GM18951 (cell line): ENCODE measurements at regions not wholly inside any gene's neighbourhood (a gene's known extent, or its start where the extent isn't known, plus 50 kb on each side); places are given as distances from the start of the nearest gene placed in this dataset.
"Not testable (repeated sequence)": the region's sequence is repeated elsewhere in the genome, so short reads cannot be mapped to it uniquely, and the experiment has no call there.

Experiments
- POLR2A ChIP-seq: IDR thresholded peaks from 4 replicates; pipeline ENCODE4 v1.6.1; 2011; ENCODE audit warnings: mild to moderate bottlenecking; ENCODE audit not compliant: insufficient read length, insufficient read depth; ENCODE audit errors: extremely low read depth
- in situ Hi-C: fragments of 300-500 bp; cut with MboI; formaldehyde crosslinking; loops from one replicate; pipeline ENCODE4 v1.12.0; 2022; ENCODE audit warnings: low sequenced_read_pairs, mixed read lengths, inconsistent platforms; ENCODE audit not compliant: unreplicated experiment

DNA sequence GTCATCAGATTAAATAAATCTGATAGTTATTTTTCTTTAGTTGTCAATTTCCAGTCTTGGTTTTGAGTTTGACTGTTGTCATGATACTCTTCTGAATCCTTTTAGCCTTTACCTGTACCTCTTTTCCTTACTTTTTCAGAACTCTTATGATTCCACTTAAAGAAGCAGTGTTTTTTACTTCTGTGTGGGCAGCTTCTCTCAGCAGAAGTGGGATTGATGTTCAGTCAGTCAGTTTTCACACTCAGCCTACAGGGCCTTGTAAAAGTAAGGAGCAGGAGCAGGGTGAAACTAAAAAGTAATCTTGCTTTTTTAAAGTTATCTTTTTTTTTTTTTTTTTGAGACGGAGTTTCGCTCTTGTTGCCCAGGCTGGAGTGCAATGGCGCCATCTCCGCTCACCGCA, 75.1 kb downstream of the HAUS1 start:
- TF ChIP-seq POLR2A: no peak
- in situ Hi-C loops: no loop called here

DNA sequence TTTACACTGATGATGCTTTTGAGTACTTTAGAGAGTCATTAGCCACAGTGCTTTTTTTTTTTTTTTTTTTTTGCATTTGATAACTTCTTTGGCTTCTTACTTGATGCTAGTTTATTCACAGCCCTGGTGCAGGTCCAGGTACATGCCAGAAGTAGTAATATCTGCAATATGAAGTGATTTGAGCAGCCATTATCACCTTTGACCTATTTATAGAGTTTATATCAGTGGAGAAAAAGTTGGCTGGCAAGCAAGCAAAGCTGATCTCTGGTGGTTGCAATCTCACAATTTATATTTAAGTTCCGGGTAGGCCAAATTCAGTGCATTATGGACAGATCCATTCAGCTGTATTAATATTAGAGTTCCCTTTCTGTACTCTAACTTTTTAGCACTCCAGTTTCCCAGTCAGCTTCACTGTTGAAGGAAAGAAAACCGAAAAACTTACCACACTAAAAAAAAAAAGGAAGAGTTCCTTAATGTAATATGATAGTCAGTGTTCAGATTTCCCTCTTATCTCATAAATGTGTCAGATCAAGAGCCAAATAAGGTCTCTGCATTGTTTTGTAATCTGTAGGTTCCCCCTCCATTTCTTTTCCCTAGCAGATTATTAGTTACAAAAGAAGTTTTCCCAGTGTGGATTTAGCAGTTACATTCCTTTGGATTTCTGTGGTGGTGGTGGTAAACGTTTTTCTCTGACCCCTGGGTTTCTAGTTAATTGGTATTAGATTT, 78.6 kb downstream of the HAUS1 start:
- no peak for TF ChIP-seq POLR2A
- in situ Hi-C loops: no loop called here

DNA sequence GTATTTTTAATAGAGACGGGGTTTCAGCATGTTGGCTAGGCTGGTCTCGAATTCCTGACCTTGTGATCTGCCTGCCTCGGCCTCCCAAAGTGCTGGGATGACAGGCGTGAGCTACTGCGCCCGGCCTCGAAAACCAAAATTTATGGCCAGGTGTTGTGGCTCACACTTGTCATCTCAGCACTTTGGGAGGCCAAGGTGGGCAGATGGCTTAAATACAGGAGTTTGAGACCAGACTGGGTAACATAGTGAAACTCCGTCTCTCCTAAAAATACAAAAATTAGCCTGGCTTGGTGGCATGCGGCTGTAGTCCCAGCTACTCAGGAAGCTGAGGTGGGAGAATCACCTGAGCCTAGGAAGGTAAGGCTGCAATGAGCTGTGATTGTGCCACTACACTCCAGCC, 80.1 kb downstream of the HAUS1 start:
- in situ Hi-C loops: not testable (repeated sequence)

DNA sequence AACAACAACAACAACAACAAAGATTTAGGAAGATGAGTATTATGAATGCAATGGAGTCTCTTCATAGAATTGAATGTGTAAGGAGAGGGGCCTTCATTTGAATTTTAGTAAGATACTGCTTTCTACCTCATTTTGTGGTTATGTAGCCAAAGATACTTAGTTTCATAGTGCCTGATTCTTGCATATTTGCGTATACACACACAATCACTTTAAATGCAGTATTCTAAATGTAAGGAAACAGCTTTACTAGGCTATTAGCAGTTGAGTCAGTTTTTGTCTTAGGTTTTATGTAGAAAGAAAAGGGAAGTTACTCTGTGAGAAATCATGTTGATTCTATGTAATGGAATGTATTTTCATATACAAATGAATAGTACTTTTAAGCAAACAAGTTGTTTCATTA, 80.5 kb downstream of the HAUS1 start:
- in situ Hi-C loops: no loop called here

DNA sequence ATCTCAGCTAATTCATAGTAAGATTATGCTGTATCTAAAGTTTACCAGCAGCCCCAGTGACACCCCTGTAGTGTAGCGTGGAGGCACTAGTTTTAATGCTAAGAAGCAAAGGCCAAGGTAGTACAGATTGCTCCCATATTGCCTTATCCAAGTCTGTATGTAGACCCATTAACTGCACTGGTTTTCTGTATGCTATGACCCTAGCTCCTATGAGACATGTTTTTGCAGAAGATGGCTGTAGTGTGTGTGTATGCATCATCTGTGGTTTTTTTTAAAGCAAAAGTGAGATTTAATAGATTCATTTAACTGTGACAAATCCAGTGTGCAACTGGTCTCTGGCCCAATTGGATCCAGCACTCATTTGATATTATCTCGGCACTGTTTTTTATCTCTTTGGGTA, 86.5 kb downstream of the HAUS1 start:
- no peak for TF ChIP-seq POLR2A
- in situ Hi-C loops: no loop called here

More for the DNA sequence above, 80.5 kb downstream of the HAUS1 start:
- TF ChIP-seq POLR2A: no peak

GRCh38 chr18:46196627-46197243, 92.5 kb downstream of the HAUS1 start:
- TF ChIP-seq POLR2A: no peak
- in situ Hi-C loops: no loop called here

DNA sequence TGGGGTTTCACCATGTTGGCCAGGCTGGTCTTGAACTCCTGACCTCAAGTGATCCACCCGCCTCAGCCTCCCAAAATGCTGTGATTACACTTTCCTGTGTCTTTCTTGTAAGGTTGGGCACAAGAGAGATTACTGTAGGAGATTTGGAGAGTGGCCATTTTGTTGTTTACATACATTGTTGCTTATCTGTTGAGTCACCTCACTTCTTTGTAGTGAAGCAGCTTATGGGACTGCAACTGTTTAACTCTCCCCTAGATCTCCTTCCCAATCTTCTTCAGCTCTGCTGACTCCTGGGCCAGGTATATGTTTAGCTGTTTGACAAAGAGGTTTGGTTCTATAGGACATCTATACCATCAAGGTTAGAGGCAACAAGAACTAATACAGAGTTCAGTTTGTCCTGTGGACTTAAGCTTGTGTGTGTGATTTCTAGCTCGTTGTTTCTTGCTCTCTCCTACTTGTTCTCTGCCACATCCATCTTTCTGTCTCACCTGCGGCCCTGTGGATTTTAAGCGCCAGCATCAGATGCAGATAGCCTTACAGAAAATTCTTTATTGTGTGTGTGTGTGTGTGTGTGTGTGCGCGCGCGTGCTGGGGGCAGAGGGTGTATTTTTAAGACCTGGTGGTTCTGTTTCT, 95.4 kb downstream of the HAUS1 start:
- no peak for TF ChIP-seq POLR2A
- in situ Hi-C loops: no loop called here

GRCh38 chr18:46200178-46201055, 96.2 kb downstream of the HAUS1 start:
- in situ Hi-C loops: not testable (repeated sequence)

- in situ Hi-C loops: no loop called here
- TF ChIP-seq POLR2A: no peak
These were observed 100.0 kb downstream of the HAUS1 start for GRCh38 chr18:46204143-46204542.

DNA sequence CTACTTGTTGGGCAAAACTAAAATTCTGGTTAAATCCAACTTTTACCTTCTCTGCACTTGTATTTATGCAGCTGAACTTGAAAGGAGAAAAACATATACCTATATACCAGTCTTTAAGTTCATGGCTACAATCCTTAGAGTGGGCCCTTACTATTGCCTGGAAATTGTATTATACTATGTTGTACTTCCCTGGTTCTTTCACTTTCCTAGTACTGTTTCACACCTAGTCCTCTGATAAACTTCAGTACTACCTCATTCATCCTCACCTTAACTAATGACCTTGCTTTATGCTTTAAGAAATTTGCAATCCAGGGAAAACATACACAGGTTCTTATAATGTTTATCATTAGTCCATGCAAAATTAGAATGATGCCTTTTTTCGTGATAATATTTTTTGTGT, 103.8 kb downstream of the HAUS1 start:
- in situ Hi-C loops: no loop called here
- TF ChIP-seq POLR2A: no peak

DNA sequence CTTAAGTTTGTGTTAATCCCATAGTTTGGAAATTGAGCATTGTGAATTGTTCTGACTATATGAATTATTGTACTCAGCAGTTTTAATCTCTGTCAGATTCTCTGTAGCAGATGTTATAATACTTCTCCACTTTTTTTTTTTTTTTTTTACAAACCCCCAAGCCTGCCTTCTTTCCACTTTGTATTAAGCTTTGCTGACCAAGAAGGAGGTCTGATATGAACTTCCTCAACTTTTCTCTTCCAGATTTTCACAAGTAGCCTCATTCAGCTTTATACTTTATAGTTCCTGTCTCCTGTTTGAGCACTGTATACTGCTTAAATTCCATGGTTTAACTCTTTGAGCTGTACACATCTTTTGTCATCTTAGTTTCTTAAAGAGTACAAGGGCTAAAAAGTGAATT, 105.0 kb downstream of the HAUS1 start:
- TF ChIP-seq POLR2A: no peak
- in situ Hi-C loops: no loop called here

- TF ChIP-seq POLR2A: no peak
- in situ Hi-C loops: no loop called here
These were observed 107.6 kb downstream of the HAUS1 start for GRCh38 chr18:46211816-46212215.

DNA sequence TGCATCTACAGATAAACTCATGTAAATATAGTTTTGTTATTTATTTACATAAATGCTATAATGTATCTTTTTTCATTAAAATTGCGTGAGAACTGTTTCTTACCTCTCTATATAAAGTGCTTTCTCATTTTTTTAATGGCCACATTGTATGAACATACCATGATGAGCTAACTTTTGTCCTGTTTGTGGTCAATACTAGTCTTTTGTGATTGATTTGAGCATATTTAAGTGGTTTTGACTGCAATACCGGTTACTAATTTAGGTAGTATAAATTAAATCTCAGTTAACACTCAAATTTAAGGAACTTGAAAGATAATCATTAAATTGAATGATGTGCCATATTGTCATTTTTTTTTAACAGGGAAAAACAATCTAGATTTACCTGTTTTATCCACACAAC, 108.2 kb downstream of the HAUS1 start:
- TF ChIP-seq POLR2A: no peak
- in situ Hi-C loops: no loop called here
